GM21390 (cell line): ENCODE measurements at regions not wholly inside any gene's neighbourhood (a gene's known extent, or its start where the extent isn't known, plus 50 kb on each side); places are given as distances from the start of the nearest gene placed in this dataset.
A peak's percentile ranks its signal among the peaks of the same experiment; 100 is the strongest.
"Not testable (repeated sequence)": the region's sequence is repeated elsewhere in the genome, so short reads cannot be mapped to it uniquely, and the experiment has no call there.

Experiments used
- ATAC-seq: cut with Tn5 transposase; IDR thresholded peaks from one replicate; pipeline ENCODE4 v1.9.1; 2021; ENCODE audit not compliant: unreplicated experiment

DNA sequence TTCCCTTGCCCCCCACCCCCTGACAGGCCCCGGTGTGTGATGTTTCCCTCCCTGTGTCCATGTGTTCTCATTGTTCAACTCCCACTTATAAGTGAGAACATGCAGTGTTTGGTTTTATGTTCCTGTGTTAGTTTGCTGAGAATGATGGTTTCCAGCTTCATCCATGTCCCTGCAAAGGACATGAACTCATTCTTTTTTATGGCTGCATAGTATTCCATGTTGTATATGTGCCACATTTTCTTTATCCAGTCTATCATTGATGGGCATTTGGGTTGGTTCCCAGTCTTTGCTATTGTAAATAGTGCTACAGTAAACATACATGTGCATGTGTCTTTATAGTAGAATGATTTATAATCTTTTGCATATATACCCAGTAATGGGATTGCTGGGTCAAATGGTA, 287.4 kb downstream of the UTRN start:
- not testable (repeated sequence) for ATAC-seq

- no peak for ATAC-seq
Measured at GRCh38 chr6:144574796-144575195, 289.7 kb downstream of the UTRN start.

DNA sequence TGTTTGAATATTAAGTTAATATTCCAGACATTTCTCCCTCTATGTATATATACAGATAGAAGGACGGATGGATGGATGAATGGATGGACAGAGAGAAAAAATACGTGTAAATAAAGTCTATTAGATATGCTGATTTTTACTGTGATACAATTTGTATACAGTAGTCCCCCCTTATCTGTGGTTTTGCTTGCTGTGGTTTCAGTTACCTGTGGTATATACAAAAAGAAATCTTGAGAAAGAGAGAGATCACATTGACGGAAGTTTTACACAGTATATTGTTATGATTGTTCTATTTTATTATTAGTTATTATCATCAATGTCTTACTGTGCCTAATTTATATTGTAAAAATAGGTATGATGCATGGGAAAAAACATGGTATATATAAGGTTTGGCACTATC, 290.2 kb downstream of the UTRN start:
- no peak for ATAC-seq

- ATAC-seq, result no peak
Measured at GRCh38 chr6:144576871-144577270, 291.7 kb downstream of the UTRN start.

- no peak for ATAC-seq
Measured at GRCh38 chr6:144578385-144579350, 293.5 kb downstream of the UTRN start.

DNA sequence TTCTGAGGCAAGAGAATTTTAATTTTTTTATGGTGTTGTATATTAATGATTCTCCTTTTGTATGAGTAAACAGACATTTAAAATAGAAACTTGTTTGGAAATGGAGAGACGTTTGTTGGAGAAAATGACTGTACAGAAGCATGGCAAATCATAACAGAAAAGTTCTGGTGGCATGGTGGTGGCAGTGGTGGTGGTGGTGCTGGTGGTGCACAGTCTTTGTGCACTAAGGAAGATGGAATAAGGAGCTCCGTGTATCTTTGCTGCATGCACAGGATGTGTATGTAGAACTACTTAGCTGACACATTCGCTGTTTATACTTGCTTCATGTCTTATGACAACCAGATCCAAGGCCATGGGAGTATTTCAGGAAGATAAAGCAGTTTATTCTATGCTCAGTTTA, 294.9 kb downstream of the UTRN start:
- no peak for ATAC-seq

DNA sequence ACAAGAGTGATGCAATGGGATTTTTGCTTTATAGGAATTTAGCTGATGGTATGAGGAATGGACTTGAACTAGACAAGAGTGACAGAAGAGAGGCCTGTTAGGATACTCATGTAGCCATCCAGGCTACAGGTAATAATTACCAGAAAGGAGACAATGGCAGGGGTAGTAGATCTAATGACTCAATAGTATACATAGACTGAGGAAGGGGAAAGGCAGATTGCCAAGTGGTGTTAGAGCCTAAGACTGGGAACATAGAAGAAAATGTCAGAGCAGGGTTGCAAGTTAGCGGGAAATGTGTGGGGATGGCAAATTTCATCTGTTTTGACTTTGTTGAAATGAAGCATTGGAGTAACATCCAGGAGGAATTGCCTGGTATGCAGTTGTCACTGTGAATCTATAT, 295.6 kb downstream of the UTRN start:
- ATAC-seq, result no peak

DNA sequence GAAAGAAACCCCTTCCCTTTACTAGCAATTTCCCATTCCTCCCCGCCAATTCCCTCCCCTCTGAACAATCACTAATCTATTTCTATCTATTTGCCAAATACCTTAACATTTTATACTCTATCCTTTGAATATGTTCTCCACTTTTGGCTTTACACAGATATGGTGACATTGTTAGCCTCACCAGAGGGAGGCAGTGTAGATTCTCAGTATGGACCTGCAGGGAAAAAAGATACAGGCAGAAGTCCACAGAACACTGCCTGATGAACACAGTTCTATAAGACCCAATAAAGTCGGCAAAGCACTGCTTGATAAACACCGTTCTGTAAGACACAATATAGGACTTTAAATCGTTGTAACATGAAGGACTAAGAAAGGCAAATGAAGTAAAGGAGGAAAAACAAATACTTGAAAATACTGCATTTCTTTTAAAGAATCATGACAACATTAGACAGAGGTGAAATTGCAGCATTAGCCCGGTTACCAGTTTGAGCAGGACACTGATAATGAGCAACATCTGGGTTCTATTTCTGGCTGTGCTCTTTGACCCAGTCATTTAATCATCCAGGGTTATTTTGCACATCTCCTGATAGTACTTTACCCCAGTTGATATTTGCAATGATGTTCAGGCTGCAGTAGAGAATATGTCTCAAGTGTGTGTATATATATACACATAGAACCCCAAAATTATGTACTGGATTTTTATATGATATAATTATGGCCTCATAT, 296.8 kb downstream of the UTRN start:
- no peak for ATAC-seq

GRCh38 chr6:144582939-144583613, 297.9 kb downstream of the UTRN start:
- peak; percentile 95 for ATAC-seq

- ATAC-seq, result peak; percentile 21
Measured at GRCh38 chr6:144583614-144583954, 298.4 kb downstream of the UTRN start.

DNA sequence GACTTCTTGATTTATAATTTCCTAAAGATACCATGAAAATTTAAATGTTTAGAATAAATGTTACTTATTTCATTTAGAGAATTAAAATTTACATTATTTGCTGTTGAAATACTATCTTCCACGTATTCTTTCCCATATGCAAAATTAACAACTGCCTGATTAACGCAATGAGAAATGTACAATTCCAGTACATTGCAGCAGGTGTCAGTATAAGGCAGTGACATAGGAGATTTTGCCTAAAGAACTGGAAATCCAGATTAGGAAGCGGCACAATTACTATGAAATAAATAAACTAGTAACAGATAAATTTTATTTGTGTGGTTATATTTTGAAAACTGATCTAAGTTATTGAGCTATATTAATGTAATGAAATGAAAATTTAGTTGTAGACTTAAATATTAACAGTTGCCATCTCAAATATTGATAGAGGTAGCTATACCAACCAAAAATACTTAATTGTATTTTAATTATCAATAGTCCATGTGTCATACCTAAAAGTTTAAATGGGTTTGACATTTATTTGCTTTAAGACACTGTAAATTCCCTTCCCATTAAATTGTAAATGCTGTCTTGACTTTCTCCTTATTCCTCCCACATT, 300.2 kb downstream of the UTRN start:
- no peak for ATAC-seq

DNA sequence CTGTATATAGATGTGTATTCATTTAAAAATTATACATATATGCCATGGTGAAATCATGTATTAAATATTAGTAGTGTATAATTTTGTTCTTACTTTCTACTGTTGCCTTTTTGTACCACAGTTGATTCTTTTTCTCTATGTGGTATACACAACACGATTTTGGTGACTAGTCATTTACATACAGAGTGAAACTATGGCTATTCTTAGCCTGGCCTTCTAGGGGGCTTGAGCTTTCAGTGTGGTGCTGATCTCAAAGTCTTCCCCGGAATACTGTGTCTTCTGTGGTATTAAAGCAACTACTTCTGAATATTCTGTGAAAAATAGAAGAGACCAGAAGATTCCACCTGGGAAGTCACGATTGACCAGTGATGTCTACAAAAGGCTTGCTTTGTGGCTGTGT, 301.9 kb downstream of the UTRN start:
- no peak for ATAC-seq

GRCh38 chr6:144588697-144589325, 303.7 kb downstream of the UTRN start:
- ATAC-seq, result peak; percentile 80

DNA sequence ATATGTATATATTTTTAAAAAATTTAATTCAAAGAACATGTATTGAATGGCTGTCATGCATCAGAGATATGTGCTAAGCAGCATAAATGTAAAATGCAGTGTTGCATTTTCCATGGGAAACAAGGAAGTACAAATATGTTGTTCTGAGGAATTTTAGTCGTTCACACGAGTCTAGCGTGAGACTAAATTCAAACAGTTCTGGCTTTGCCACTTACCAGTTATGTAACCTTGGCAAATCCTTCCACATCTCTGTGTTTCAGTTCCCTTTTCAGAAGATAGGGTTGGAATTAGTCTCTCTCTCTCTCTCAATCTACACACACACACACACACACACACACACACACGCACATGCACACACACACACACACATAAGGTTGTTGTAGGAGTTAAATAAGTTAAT, 305.4 kb downstream of the UTRN start:
- no peak for ATAC-seq

- ATAC-seq, result no peak
Measured at GRCh38 chr6:144593392-144593791, 308.3 kb downstream of the UTRN start.

DNA sequence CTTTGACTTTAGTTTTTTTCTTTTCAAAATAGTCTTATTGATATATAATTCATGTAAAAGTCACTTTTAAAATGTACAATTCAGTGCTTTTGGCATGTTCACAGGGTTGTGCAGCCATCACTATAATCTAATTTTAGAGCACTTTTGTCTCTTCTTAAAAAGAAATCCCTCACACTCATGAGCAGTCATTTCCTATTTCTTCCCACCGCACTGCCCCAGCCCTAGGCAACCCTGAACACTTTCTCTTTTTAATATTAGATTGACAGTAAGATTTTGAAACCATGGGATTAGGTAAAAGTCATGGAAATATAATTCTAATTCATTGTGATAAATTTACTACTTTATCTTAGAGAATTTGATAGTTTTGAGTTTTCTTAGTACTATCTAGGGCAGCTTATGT, 309.4 kb downstream of the UTRN start:
- ATAC-seq, result no peak

DNA sequence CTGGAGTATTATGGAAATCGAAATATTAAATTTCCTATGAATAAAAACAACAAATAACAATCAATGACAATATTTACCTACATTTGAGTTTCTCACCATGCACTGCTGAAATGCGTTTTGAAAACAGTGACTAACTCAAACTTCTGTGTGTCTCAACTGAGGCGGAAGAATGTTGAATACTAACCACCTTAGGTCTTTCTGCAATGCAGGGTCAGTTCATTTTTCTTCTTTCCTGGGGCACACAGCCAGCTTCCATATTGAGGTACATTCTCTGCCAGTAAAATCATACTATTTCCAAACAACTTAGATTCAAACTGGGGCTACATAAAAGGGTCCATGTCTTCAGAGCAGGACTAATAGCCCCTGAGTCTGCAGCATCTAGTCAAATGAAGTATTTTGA, 310.1 kb downstream of the UTRN start:
- ATAC-seq, result no peak

GRCh38 chr6:144597511-144597910, 312.4 kb downstream of the UTRN start:
- ATAC-seq, result no peak

GRCh38 chr6:144599615-144600014, 314.5 kb downstream of the UTRN start:
- ATAC-seq, result no peak

DNA sequence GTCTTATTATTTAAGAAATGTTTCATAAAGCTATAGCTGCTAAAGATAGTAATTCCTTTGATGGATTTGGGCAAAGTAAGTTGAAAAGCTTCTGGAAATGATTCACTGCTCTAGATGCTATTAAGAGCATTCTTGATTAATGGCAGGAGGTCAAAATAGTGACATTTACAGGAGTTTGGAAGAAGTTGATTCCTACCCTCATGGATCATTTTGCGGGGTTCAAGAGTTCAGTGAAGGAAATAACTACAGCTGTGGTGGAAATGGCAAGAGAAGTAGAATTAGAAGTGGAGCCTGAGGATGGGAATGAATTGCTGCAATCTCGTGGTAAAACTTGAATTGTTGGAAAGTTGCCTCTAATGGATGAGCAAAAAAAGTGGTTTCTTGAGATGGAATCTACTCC, 316.1 kb downstream of the UTRN start:
- no peak for ATAC-seq
